ENCODE measurements at regions not wholly inside any gene's neighbourhood (a gene's known extent, or its start where the extent isn't known, plus 50 kb on each side); places are given as distances from the start of the nearest gene placed in this dataset.
A peak's percentile ranks its signal among the peaks of the same experiment; 100 is the strongest.

GRCh38 chr6:104527311-104527710 lies 332.4 kb downstream of the HACE1 start:
- no peak for TF ChIP-seq CTCF (IDR thresholded peaks at IDR 0.05)
- intact Hi-C loops (cut with micrococcal nuclease): no loop called here
- ATAC-seq (no peak), DNase-seq (no peak)
- Mint-ChIP-seq H3K27me3 (peaks cover 3% of the 10 kb centered on the region), H3K27ac (no peak overlapping the region), H3K4me3 (no peak overlapping the region), H3K9me3 (no peaks in the 10 kb centered on the region), H3K36me3 (ENCODE audit: low read depth) (no peaks in the 10 kb centered on the region), H3K4me1 (ENCODE audit: low read depth) (peaks cover 4% of the 10 kb centered on the region)
- ChIA-PET POLR2A (no interaction called here), CTCF (interaction anchor here (4.2 kb wide), 1 partner anchor 13 kb away, joined by 28 read pairs; no protein-coding TSS in a partner anchor)

GRCh38 chr6:104526376-104526775 lies 333.3 kb downstream of the HACE1 start:
- ChIA-PET POLR2A (no interaction called here), CTCF (interaction anchor here (0.6 to 4.2 kb wide), 11 partner anchors 8 to 257 kb away, joined by 3 to 28 read pairs (median 4); no protein-coding TSS in a partner anchor)
- TF ChIP-seq CTCF (IDR thresholded peaks at IDR 0.05): no peak
- DNase-seq: no peak
- no peaks in the 10 kb centered on the region for H3K9me3 Mint-ChIP-seq
- intact Hi-C loops (cut with micrococcal nuclease): no loop called here
- no peak overlapping the region for H3K4me3 Mint-ChIP-seq
- H3K27me3 Mint-ChIP-seq: peaks cover 3% of the 10 kb centered on the region
- H3K4me1 Mint-ChIP-seq (ENCODE audit: low read depth): peaks cover 4% of the 10 kb centered on the region
- H3K27ac Mint-ChIP-seq: no peak overlapping the region
- no peak for ATAC-seq
- H3K36me3 Mint-ChIP-seq (ENCODE audit: low read depth): no peaks in the 10 kb centered on the region

- Mint-ChIP-seq H3K27ac (no peak overlapping the region), H3K9me3 (no peaks in the 10 kb centered on the region), H3K36me3 (ENCODE audit: low read depth) (no peaks in the 10 kb centered on the region), H3K4me3 (peak overlapping the region; percentile 54), H3K4me1 (ENCODE audit: low read depth) (peaks cover 4% of the 10 kb centered on the region), H3K27me3 (peaks cover 3% of the 10 kb centered on the region)
- peak; percentile 79 for DNase-seq
- ChIA-PET POLR2A (no interaction called here), CTCF (interaction anchor here (0.6 to 4.2 kb wide), 13 partner anchors 8 to 754 kb away, joined by 3 to 28 read pairs (median 4); no protein-coding TSS in a partner anchor)
- intact Hi-C loops (cut with micrococcal nuclease): no loop called here
- peak; percentile 100 for ATAC-seq
- TF ChIP-seq CTCF (IDR thresholded peaks at IDR 0.05): peak; percentile 88
These were observed 333.9 kb downstream of the HACE1 start for GRCh38 chr6:104525677-104526322.

GRCh38 chr6:104522533-104522932 lies 337.2 kb downstream of the HACE1 start:
- no peak for DNase-seq
- ATAC-seq: no peak
- ChIA-PET CTCF (no interaction called here), POLR2A (no interaction called here)
- intact Hi-C loops (cut with micrococcal nuclease): no loop called here
- TF ChIP-seq CTCF (IDR thresholded peaks at IDR 0.05): no peak
- H3K36me3 Mint-ChIP-seq (ENCODE audit: low read depth): no peaks in the 10 kb centered on the region
- peaks cover 4% of the 10 kb centered on the region for H3K4me1 Mint-ChIP-seq (ENCODE audit: low read depth)
- H3K27ac Mint-ChIP-seq: no peak overlapping the region
- no peaks in the 10 kb centered on the region for H3K9me3 Mint-ChIP-seq
- H3K4me3 Mint-ChIP-seq: no peak overlapping the region
- peaks cover 8% of the 10 kb centered on the region for H3K27me3 Mint-ChIP-seq

GRCh38 chr6:104521176-104521575 lies 338.5 kb downstream of the HACE1 start:
- peaks cover 8% of the 10 kb centered on the region for H3K27me3 Mint-ChIP-seq
- no peak overlapping the region for H3K27ac Mint-ChIP-seq
- ChIA-PET CTCF (no interaction called here), POLR2A (no interaction called here)
- peaks cover 4% of the 10 kb centered on the region for H3K4me1 Mint-ChIP-seq (ENCODE audit: low read depth)
- H3K9me3 Mint-ChIP-seq: no peaks in the 10 kb centered on the region
- no peak for ATAC-seq
- no peak overlapping the region for H3K4me3 Mint-ChIP-seq
- intact Hi-C loops (cut with micrococcal nuclease): no loop called here
- TF ChIP-seq CTCF (IDR thresholded peaks at IDR 0.05): no peak
- DNase-seq: no peak
- no peaks in the 10 kb centered on the region for H3K36me3 Mint-ChIP-seq (ENCODE audit: low read depth)

Data from activated CD8-positive, alpha-beta T cell treated with anti-CD3 and anti-CD28 coated beads for 36 hours (primary cell).